Sigmoid colon (tissue), 4 donors: ENCODE measurements at regions not wholly inside any gene's neighbourhood (a gene's known extent, or its start where the extent isn't known, plus 50 kb on each side); places are given as distances from the start of the nearest gene placed in this dataset.
"Not testable (repeated sequence)": the region's sequence is repeated elsewhere in the genome, so short reads cannot be mapped to it uniquely, and the experiment has no call there.

Source experiments
- CTCF ChIP-seq, 4 experiments: fragments of 450-650 bp in 3 of 4; fragments of 200-600 bp in 1 of 4; IDR thresholded peaks; one replicate each; pipeline ENCODE4 v1.5.1; 2016 to 2019; ENCODE audit warnings: antibody characterized with exemption in 4 of 4, mild to moderate bottlenecking in 3 of 4, moderate library complexity in 2 of 4
- POLR2A ChIP-seq, 2 donors: fragments of 450-650 bp; IDR thresholded peaks; one replicate each; pipeline ENCODE4 v1.6.1; 2016; ENCODE audit warnings: antibody characterized with exemption in 2 of 2, mild to moderate bottlenecking in 2 of 2, moderate library complexity in 2 of 2
- POLR2AphosphoS5 ChIP-seq, 4 donors: sonication (generic); formaldehyde crosslinking; IDR thresholded peaks; one replicate each; pipeline ENCODE4 v1.6.1; 2017; ENCODE audit warnings: antibody characterized with exemption in 4 of 4

GRCh38 chr3:110331562-110331961 is 740.1 kb upstream of the NECTIN3 start:
- TF ChIP-seq CTCF, POLR2AphosphoS5, POLR2A (IDR thresholded peaks at IDR 0.05): not testable (repeated sequence)
